GM21528 (cell line): ENCODE measurements at regions not wholly inside any gene's neighbourhood (a gene's known extent, or its start where the extent isn't known, plus 50 kb on each side); places are given as distances from the start of the nearest gene placed in this dataset.
"Not testable (repeated sequence)": the region's sequence is repeated elsewhere in the genome, so short reads cannot be mapped to it uniquely, and the experiment has no call there.

Source experiments
- ATAC-seq: cut with Tn5 transposase; IDR thresholded peaks from one replicate; pipeline ENCODE4 v1.9.1; 2021; ENCODE audit warnings: mild to moderate bottlenecking, moderate library complexity; ENCODE audit not compliant: unreplicated experiment, low FRiP score

DNA sequence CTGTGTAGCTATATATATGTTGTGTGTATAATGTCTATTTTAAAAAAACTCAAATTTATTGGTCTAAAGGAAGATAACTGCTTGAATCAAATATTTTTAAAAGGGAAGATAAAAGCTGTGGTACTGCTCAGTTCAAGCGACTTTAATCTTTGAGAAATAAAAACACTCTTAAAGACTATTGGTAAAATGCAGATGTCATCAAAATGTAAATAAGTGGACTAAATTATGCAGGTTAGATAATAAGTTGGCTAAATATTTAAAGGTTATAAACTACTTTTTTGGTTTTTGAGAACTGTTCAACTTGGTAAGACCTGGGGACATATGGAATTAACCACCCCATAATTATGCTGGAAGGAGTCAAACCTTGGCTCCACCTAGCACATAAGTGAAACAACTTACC lies 144.7 kb upstream of the ITM2A start:
- ATAC-seq = no peak

DNA sequence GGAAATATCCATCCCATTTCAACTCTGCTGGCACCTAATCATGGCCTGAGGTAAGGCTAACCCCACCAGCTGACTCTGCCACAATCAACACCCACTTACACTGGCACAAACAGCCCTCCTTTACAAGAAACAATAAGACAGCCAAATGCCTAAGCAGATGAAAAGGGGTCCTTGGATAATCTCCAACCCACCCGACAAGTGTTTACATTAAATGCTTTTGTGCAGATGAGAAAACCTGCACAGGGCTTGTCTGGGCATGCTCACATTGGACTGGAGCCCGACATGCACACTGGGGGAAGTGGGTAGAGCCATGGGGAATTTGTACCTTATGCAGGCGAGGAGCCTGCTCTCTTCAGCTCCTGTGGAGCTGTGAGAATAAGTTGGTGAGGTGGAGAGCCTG lies 138.9 kb upstream of the ITM2A start:
- ATAC-seq = no peak

DNA sequence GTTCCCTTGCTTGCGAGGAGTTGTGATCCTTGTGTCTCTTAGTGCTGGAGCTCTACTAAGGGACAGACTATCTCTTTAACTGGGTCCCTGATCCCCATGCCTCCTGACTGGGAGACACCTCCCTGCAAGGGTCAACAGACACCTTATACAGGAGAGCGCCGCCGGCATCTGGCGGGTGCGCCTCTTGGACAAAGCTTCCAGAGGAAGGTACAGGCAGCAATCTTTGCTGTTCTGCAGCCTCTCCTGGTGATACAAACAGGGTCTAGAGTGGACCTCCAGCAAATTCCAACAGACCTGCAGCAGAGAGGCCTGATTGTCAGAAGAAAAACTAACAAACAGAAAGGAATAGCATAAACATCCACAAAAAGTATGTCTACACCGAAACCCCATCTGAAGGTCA lies 115.6 kb upstream of the ITM2A start:
- no peak for ATAC-seq

DNA sequence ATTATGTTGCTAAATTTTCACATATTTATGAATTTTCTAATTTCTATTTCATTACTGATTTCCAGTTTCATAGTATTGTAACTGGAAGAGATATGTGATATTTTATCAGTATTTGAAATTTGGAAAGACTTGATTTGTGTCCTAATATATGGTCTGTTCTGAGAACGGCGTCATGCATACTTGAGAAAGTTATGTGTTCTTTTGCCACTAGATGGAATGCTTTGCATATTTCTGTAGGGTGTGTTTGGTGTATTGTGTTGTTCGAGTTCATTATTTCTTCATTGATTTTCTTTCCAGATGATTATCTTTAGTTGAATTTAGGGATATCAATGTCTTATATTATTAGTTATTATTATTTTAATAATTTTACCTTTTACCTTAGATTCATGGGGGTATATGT lies 110.6 kb upstream of the ITM2A start:
- ATAC-seq = no peak

- no peak for ATAC-seq
Measured at GRCh38 chrX:79466636-79467035, 99.5 kb upstream of the ITM2A start.

DNA sequence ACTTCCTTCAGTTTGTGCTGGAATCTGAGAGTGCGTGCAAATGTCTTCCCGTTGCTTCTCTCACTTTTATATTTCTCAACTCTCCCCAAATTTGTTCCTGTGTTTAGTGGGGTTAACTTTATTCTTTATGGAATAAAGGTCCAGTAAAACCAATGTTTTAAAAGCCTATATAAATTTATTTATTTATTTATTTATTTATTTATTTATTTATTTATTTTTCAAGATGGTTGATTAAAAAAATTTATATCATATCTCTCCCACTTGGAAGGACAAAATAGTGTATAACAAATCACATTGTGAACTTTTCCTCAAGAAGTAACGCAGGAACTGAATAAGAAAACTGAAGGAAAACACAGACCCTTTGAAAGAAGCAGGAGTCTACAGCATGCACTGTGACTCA lies 95.3 kb upstream of the ITM2A start:
- ATAC-seq = no peak

DNA sequence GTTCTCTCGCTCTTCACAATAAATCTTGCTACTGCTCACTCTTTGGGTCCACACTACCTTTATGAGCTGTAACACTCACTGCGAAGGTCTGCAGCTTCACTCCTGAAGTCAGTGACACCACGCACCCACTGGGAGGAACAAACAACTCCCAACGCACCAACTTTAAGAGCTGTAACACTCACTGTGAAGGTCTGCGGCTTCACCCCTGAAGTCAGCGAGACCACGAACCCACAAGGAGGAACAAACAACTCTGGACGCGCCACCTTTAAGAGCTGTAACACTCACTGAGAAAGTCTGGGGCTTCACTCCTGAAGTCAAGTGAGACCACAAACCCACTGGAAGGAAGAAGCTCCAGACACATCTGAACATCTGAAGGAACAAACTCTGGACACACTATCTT lies 89.5 kb upstream of the ITM2A start:
- not testable (repeated sequence) for ATAC-seq

- ATAC-seq = no peak
Measured at GRCh38 chrX:79452881-79453280, 85.7 kb upstream of the ITM2A start.

- ATAC-seq = no peak
Measured at GRCh38 chrX:79444694-79445210, 77.6 kb upstream of the ITM2A start.

GRCh38 chrX:79443121-79443520 lies 76.0 kb upstream of the ITM2A start:
- ATAC-seq = no peak

DNA sequence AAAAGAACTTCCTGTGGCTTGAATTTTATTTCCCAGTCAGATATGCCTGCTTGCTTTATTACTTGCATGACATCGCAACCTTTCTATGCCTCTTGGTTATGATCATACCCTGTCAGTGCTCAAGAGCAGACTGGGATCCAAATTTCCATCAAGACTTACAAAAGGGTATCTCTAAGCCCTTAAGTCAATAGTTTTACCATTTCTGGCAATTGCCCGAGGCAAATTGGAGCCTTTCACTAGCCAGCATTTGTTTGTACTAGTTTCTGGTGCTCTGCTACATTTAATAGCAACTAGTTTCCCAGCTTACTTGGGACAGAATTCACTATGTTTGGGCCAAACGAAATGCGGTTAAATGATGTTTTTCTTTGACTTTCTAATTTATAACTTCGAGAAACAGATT lies 73.2 kb upstream of the ITM2A start:
- ATAC-seq = no peak
